BJ (cell line): ENCODE measurements at regions not wholly inside any gene's neighbourhood (a gene's known extent, or its start where the extent isn't known, plus 50 kb on each side); places are given as distances from the start of the nearest gene placed in this dataset.
"Not testable (repeated sequence)": the region's sequence is repeated elsewhere in the genome, so short reads cannot be mapped to it uniquely, and the experiment has no call there.

ENCODE experiments used
- CTCF ChIA-PET: fragments of 350-600 bp; formaldehyde crosslinking; extraction: SDS; loops from one replicate; lab custom pipeline; 2021; ENCODE audit warnings: antibody characterized with exemption, inconsistent platforms; lab: Yijun Ruan, JAX
- POLR2A ChIA-PET: fragments of 300-600 bp; sonication (Branson Sonifier 250); formaldehyde crosslinking; extraction: SDS; loops from one replicate; lab custom pipeline; 2021; ENCODE audit warnings: antibody characterized with exemption; lab: Charles Lee
- DNase-seq: peaks from one replicate; pipeline ENCODE4 v3.0.0-alpha.2; 2011; ENCODE audit warnings: low read depth
- H3K27me3 ChIP-seq: 2 replicates; pipeline ENCODE4 v1.6.0; 2011; ENCODE audit warnings: low read length; ENCODE audit not compliant: control insufficient read depth, insufficient read depth
- H3K36me3 ChIP-seq: 2 replicates; pipeline ENCODE4 v1.5.1; 2011; ENCODE audit warnings: low read length; ENCODE audit not compliant: control insufficient read depth, insufficient read depth
- H3K4me3 ChIP-seq: 2 replicates; pipeline ENCODE4 v1.5.1; 2011; ENCODE audit warnings: low read depth, mild to moderate bottlenecking, control low read depth, low read length
- CTCF ChIP-seq: IDR thresholded peaks from 2 replicates; pipeline ENCODE4 v1.5.1; 2011; ENCODE audit warnings: low read depth, mild to moderate bottlenecking, control low read depth, inconsistent platforms, low read length, moderate library complexity; ENCODE audit not compliant: insufficient read depth

DNA sequence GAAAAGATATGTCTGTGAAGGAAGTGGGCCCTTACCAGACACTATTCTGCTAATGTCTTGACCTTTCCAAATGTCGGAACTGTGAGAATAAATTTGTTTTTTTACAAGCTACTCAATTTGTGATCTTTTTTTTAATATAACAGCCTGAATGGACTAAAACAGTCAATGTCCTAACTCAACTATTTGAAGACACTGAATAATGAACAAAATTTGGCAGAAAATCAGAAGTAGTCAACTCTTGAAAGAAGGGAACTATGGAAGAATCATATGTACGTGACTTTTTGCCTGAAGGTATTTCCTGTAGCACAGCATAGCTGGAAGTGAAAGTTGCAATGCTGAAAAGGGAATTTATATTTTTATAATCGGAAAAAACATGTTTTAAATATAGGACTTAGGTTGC, 351.8 kb upstream of the TFPI start:
- no peak for DNase-seq
- no peak overlapping the region for H3K4me3 ChIP-seq
- ChIA-PET POLR2A (no interaction called here), CTCF (no interaction called here)
- no peak for TF ChIP-seq CTCF
- H3K36me3 ChIP-seq, result no peaks in the 10 kb centered on the region
- no peaks in the 10 kb centered on the region for H3K27me3 ChIP-seq

- H3K36me3 ChIP-seq, DNase-seq, CTCF ChIA-PET, POLR2A ChIA-PET, H3K27me3 ChIP-seq, H3K4me3 ChIP-seq: not testable (repeated sequence)
These were observed 356.7 kb upstream of the TFPI start for GRCh38 chr2:187910922-187911321.

DNA sequence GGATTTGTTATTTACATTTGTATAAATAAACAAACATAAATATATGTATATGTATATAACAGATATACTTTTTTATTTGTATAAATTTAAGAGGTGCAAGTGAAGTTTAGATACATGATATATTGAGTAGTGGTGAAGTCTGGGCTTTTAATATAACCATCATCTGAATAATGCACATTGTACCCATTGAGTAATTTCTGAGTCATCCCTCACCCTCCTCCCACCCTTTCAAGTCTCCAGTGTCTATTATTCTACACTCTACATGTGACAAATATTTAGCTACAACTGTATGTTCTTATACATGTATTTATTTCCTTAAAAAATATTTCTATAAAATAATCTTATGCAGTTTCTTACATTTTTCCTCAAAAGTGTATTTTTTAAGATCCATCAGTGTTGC, 358.7 kb upstream of the TFPI start:
- Histone ChIP-seq H3K36me3 (no peaks in the 10 kb centered on the region), H3K27me3 (no peaks in the 10 kb centered on the region), H3K4me3 (no peak overlapping the region)
- no peak for TF ChIP-seq CTCF
- DNase-seq, result no peak
- CTCF ChIA-PET, result no interaction called here
- POLR2A ChIA-PET, result no interaction called here

GRCh38 chr2:187915810-187916209, 361.6 kb upstream of the TFPI start:
- H3K4me3 ChIP-seq, result no peak overlapping the region
- CTCF ChIA-PET, result no interaction called here
- DNase-seq, result no peak
- no peaks in the 10 kb centered on the region for H3K27me3 ChIP-seq
- POLR2A ChIA-PET, result no interaction called here
- no peak for TF ChIP-seq CTCF
- no peaks in the 10 kb centered on the region for H3K36me3 ChIP-seq

DNA sequence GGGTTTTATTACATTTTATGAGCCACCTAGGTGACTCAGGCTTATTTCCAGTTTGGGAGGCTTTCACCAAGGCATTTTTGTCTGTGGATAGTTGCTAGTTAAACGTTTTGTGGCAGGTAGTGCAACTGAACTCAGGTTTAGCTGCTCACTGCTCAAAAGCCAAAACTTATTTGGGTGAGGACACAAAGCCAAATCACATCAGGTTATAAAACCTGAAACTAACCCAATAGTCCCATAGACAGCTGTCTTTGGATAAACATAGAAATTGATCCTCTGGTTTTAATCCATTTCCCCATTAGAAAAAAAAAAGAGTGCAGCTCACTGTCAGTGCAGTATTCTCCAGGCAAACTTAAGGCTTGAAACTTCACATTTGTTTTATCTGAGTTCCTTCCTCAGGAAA, 362.6 kb upstream of the TFPI start:
- DNase-seq, result no peak
- ChIA-PET POLR2A (no interaction called here), CTCF (no interaction called here)
- no peak for TF ChIP-seq CTCF
- H3K4me3 ChIP-seq, result no peak overlapping the region
- H3K27me3 ChIP-seq, result no peaks in the 10 kb centered on the region
- H3K36me3 ChIP-seq, result no peaks in the 10 kb centered on the region

GRCh38 chr2:187917535-187917934, 363.3 kb upstream of the TFPI start:
- H3K27me3 ChIP-seq, result no peaks in the 10 kb centered on the region
- ChIA-PET POLR2A (no interaction called here), CTCF (interaction anchor here (1.4 kb wide), 1 partner anchor 18 kb away, joined by 6 read pairs; no protein-coding TSS in a partner anchor)
- TF ChIP-seq CTCF, result no peak
- DNase-seq, result peak; percentile 3
- H3K4me3 ChIP-seq, result no peak overlapping the region
- H3K36me3 ChIP-seq, result no peaks in the 10 kb centered on the region
